Hepatocyte (in vitro differentiated cells): ENCODE measurements at regions not wholly inside any gene's neighbourhood (a gene's known extent, or its start where the extent isn't known, plus 50 kb on each side); places are given as distances from the start of the nearest gene placed in this dataset.

ENCODE experiments used
- DNase-seq: peaks from one replicate; pipeline ENCODE4 v3.0.0-alpha.2; 2016; ENCODE audit warnings: low spot score
- H2AFZ ChIP-seq: fragments of 200-600 bp; sonication (generic); 2 replicates; pipeline ENCODE4 v1.6.0; 2016; ENCODE audit warnings: antibody characterized with exemption, mild to moderate bottlenecking
- H3K27ac ChIP-seq: fragments of 200-600 bp; sonication (generic); 2 replicates; pipeline ENCODE4 v1.5.1; 2016; ENCODE audit warnings: mild to moderate bottlenecking
- H3K27me3 ChIP-seq: fragments of 200-600 bp; sonication (generic); 2 replicates; pipeline ENCODE4 v1.6.1; 2016
- H3K36me3 ChIP-seq: fragments of 200-600 bp; sonication (generic); replicated peaks from 2 replicates; pipeline ENCODE4 v1.5.1; 2016; ENCODE audit warnings: low read depth; ENCODE audit not compliant: insufficient read depth
- H3K4me1 ChIP-seq: fragments of 200-600 bp; sonication (generic); 2 replicates; pipeline ENCODE4 v1.5.1; 2016; ENCODE audit warnings: mild to moderate bottlenecking, moderate library complexity; ENCODE audit not compliant: insufficient read depth
- H3K4me2 ChIP-seq: fragments of 200-600 bp; sonication (generic); 2 replicates; pipeline ENCODE4 v1.6.0; 2016
- H3K4me3 ChIP-seq: fragments of 200-600 bp; sonication (generic); 2 replicates; pipeline ENCODE4 v1.5.1; 2016; ENCODE audit warnings: mild to moderate bottlenecking
- H3K79me2 ChIP-seq: fragments of 200-600 bp; sonication (generic); 2 replicates; pipeline ENCODE4 v1.6.0; 2017; ENCODE audit warnings: mild to moderate bottlenecking
- H3K9me2 ChIP-seq: fragments of 200-600 bp; sonication (generic); replicated peaks from 2 replicates; pipeline ENCODE4 v1.6.0; 2017; ENCODE audit warnings: mild to moderate bottlenecking; ENCODE audit not compliant: insufficient read depth
- H3K9me3 ChIP-seq: fragments of 200-600 bp; sonication (generic); 2 replicates; pipeline ENCODE4 v1.5.1; 2016; ENCODE audit warnings: low read depth, mild to moderate bottlenecking
- H4K20me1 ChIP-seq: fragments of 200-600 bp; sonication (generic); 2 replicates; pipeline ENCODE4 v1.6.0; 2016; ENCODE audit warnings: mild to moderate bottlenecking; ENCODE audit not compliant: insufficient read depth, poor library complexity, severe bottlenecking
- CTCF ChIP-seq: fragments of 200-600 bp; sonication (generic); IDR thresholded peaks from 2 replicates; pipeline ENCODE4 v1.5.1; 2016; ENCODE audit warnings: antibody characterized with exemption, mild to moderate bottlenecking; ENCODE audit not compliant: poor library complexity
- EZH2 ChIP-seq: fragments of 200-600 bp; sonication (generic); IDR thresholded peaks from 2 replicates; pipeline ENCODE4 v1.6.1; 2016; ENCODE audit warnings: antibody characterized with exemption, mild to moderate bottlenecking, borderline replicate concordance
- EZH2phosphoT487 ChIP-seq: fragments of 200-600 bp; sonication (generic); IDR thresholded peaks from one replicate; pipeline ENCODE4 v1.6.1; 2018; ENCODE audit warnings: antibody characterized with exemption, mild to moderate bottlenecking, low read depth, moderate library complexity; ENCODE audit not compliant: unreplicated experiment, severe bottlenecking
- WGBS: methylation state at CpG from one replicate; pipeline ENCODE4 v1.1.6; 2016; ENCODE audit warnings: low lambda C conversion rate; ENCODE audit errors: missing lambda C conversion rate; 5-methylcytosine and 5-hydroxymethylcytosine counted together

DNA sequence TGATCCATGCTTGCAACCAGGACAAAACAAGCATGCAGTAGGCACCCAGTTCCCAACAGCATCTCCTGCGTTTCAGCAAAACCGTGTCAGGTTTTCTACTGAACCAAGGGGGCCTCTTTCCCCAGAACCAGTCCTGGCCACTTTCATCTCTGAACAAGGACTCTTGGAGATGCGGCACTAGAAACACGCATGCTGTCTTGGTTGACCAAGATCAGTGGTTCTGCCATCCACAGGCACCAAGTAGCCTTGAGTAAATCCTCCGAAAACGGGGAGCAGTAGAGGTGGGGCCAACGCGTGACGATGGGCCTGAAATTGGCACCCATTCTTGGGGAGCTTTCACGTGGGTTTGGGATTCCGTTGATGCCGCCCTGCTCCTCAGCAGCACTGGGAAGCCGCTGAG, 62.5 kb upstream of the AJAP1 start:
- no peak for DNase-seq
- WGBS, result 90% methylated on average over 13 of the region's 13 CpGs
- no peaks in the 10 kb centered on the region for H3K27me3 ChIP-seq

GRCh38 chr1:4593106-4593505, 61.3 kb upstream of the AJAP1 start:
- DNase-seq, result no peak
- H3K4me2 ChIP-seq, result no peak overlapping the region
- no peaks in the 10 kb centered on the region for H3K9me3 ChIP-seq
- H3K36me3 ChIP-seq, result no peaks in the 10 kb centered on the region
- no peak overlapping the region for H3K4me3 ChIP-seq
- H3K27ac ChIP-seq, result no peak overlapping the region
- no peaks in the 10 kb centered on the region for H3K4me1 ChIP-seq
- no peaks in the 10 kb centered on the region for H3K27me3 ChIP-seq
- TF ChIP-seq EZH2 (no peak), EZH2phosphoT487 (no peak), CTCF (no peak)
- WGBS, result 88% methylated on average over 7 of the region's 7 CpGs
- H4K20me1 ChIP-seq, result no peaks in the 10 kb centered on the region
- no peaks in the 10 kb centered on the region for H3K9me2 ChIP-seq
- H3K79me2 ChIP-seq, result no peaks in the 10 kb centered on the region
- H2AFZ ChIP-seq, result no peak overlapping the region

More for the DNA sequence above, 62.5 kb upstream of the AJAP1 start:
- no peaks in the 10 kb centered on the region for H3K36me3 ChIP-seq
- H3K9me3 ChIP-seq, result no peaks in the 10 kb centered on the region
- no peaks in the 10 kb centered on the region for H3K4me1 ChIP-seq
- no peak overlapping the region for H3K4me2 ChIP-seq
- TF ChIP-seq EZH2phosphoT487 (no peak), EZH2 (no peak), CTCF (no peak)
- H4K20me1 ChIP-seq, result no peaks in the 10 kb centered on the region
- no peaks in the 10 kb centered on the region for H3K9me2 ChIP-seq
- no peak overlapping the region for H2AFZ ChIP-seq
- no peak overlapping the region for H3K4me3 ChIP-seq
- no peaks in the 10 kb centered on the region for H3K79me2 ChIP-seq
- no peak overlapping the region for H3K27ac ChIP-seq

DNA sequence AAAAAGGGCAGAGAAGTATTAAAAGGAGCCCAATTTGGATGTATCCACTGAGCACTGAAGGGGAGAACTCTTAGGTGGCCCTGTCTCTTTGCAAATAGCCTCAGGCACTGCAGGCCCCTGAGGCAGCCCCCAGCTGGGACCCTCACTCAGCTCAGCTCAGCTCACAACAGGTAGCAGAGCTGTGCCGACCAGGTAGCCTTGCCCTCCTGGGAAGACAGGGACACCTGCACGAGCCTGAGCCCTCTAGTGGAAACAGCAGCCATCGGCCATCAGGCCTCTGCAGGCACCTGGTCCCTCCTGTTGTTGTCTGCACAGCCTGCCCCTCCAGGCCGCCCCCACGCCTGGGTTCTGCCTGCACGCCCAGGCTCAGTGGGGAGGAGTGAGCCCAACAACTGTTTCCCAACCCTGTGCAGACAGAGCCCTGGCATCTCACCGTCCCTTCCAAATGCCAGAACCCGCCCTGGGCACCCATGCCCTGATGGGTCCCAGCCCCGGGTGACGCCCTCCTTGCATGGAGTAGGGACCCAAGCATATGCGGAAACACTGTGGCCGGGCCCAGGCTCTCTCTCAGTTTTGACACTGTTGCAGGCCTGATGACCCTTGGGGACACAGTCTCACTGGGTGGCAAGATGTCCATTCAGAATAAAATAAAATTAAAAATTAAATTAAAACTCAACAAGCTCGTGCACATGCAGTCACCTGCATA, 60.0 kb upstream of the AJAP1 start:
- Histone ChIP-seq H3K27me3 (no peaks in the 10 kb centered on the region), H2AFZ (no peak overlapping the region), H3K4me3 (no peak overlapping the region), H3K27ac (no peak overlapping the region), H3K79me2 (no peaks in the 10 kb centered on the region), H4K20me1 (no peaks in the 10 kb centered on the region), H3K9me2 (no peaks in the 10 kb centered on the region), H3K4me1 (no peaks in the 10 kb centered on the region), H3K9me3 (no peaks in the 10 kb centered on the region), H3K4me2 (no peak overlapping the region), H3K36me3 (no peaks in the 10 kb centered on the region)
- 63% methylated on average over 13 of the region's 13 CpGs for WGBS
- TF ChIP-seq CTCF (peak; percentile 28), EZH2phosphoT487 (no peak)
- DNase-seq, result peak; percentile 41
